Skeletal muscle cell (primary cell): ENCODE measurements at regions not wholly inside any gene's neighbourhood (a gene's known extent, or its start where the extent isn't known, plus 50 kb on each side); places are given as distances from the start of the nearest gene placed in this dataset.
"Not testable (repeated sequence)": the region's sequence is repeated elsewhere in the genome, so short reads cannot be mapped to it uniquely, and the experiment has no call there.

Experiments
- DNase-seq: peaks from one replicate; pipeline ENCODE4 v3.0.0-alpha.2; 2010; ENCODE audit warnings: low read depth
- H3K4me3 ChIP-seq: 2 replicates; pipeline ENCODE4 v1.5.1; 2011; ENCODE audit warnings: low read depth, mild to moderate bottlenecking, control low read depth, low read length, moderate library complexity

- DNase-seq, result no peak
- H3K4me3 ChIP-seq, result no peak overlapping the region
Measured at GRCh38 chr6:115592025-115592424, 468.7 kb downstream of the FRK start.

- H3K4me3 ChIP-seq, DNase-seq: not testable (repeated sequence)
Measured at GRCh38 chr6:115589072-115589471, 471.6 kb downstream of the FRK start.

- DNase-seq, result no peak
- no peak overlapping the region for H3K4me3 ChIP-seq
Measured at GRCh38 chr6:115583290-115583689, 477.4 kb downstream of the FRK start.

- no peak overlapping the region for H3K4me3 ChIP-seq
- DNase-seq, result no peak
Measured at GRCh38 chr6:115582386-115582785, 478.3 kb downstream of the FRK start.

GRCh38 chr6:115579565-115579964 is 481.1 kb downstream of the FRK start:
- H3K4me3 ChIP-seq, result not testable (repeated sequence)

GRCh38 chr6:115577270-115577669 is 483.4 kb downstream of the FRK start:
- no peak overlapping the region for H3K4me3 ChIP-seq
- no peak for DNase-seq

More at GRCh38 chr6:115579565-115579964, 481.1 kb downstream of the FRK start:
- DNase-seq, result not testable (repeated sequence)

GRCh38 chr6:115575285-115575684 is 485.4 kb downstream of the FRK start:
- no peak for DNase-seq
- no peak overlapping the region for H3K4me3 ChIP-seq

- H3K4me3 ChIP-seq, result no peak overlapping the region
- no peak for DNase-seq
Measured at GRCh38 chr6:115573861-115574260, 486.8 kb downstream of the FRK start.

GRCh38 chr6:115570331-115570730 is 490.4 kb downstream of the FRK start:
- DNase-seq, result peak; percentile 8
- H3K4me3 ChIP-seq, result no peak overlapping the region

GRCh38 chr6:115554060-115554459 is 506.6 kb downstream of the FRK start:
- H3K4me3 ChIP-seq, result no peak overlapping the region
- no peak for DNase-seq

- no peak overlapping the region for H3K4me3 ChIP-seq
- no peak for DNase-seq
Measured at GRCh38 chr6:115551527-115551926, 509.2 kb downstream of the FRK start.

GRCh38 chr6:115545672-115545986 is 515.1 kb downstream of the FRK start:
- no peak for DNase-seq
- H3K4me3 ChIP-seq, result no peak overlapping the region

- DNase-seq, result no peak
- H3K4me3 ChIP-seq, result no peak overlapping the region
Measured at GRCh38 chr6:115544765-115545671, 515.7 kb downstream of the FRK start.

- no peak for DNase-seq
- H3K4me3 ChIP-seq, result no peak overlapping the region
Measured at GRCh38 chr6:115540077-115540869, 520.4 kb downstream of the FRK start.

- DNase-seq, result no peak
- H3K4me3 ChIP-seq, result no peak overlapping the region
Measured at GRCh38 chr6:115539531-115539930, 521.2 kb downstream of the FRK start.

GRCh38 chr6:115524821-115525220 is 535.9 kb downstream of the FRK start:
- DNase-seq, result no peak
- no peak overlapping the region for H3K4me3 ChIP-seq

- H3K4me3 ChIP-seq, DNase-seq: not testable (repeated sequence)
Measured at GRCh38 chr6:115521747-115522146, 538.9 kb downstream of the FRK start.

- no peak overlapping the region for H3K4me3 ChIP-seq
- peak; percentile 4 for DNase-seq
Measured at GRCh38 chr6:115514656-115515055, 546.0 kb downstream of the FRK start.

- no peak for DNase-seq
- H3K4me3 ChIP-seq, result no peak overlapping the region
Measured at GRCh38 chr6:115512923-115513322, 547.8 kb downstream of the FRK start.

GRCh38 chr6:115511771-115512170 is 548.9 kb downstream of the FRK start:
- H3K4me3 ChIP-seq, result no peak overlapping the region
- no peak for DNase-seq

GRCh38 chr6:115502432-115502831 is 558.3 kb downstream of the FRK start:
- H3K4me3 ChIP-seq, DNase-seq: not testable (repeated sequence)
